ENCODE measurements at regions not wholly inside any gene's neighbourhood (a gene's known extent, or its start where the extent isn't known, plus 50 kb on each side); places are given as distances from the start of the nearest gene placed in this dataset.

- TF ChIP-seq ETS1 (IDR thresholded peaks at IDR 0.05) (no peak), ZNF114 (CRISPR knock-in tag; IDR thresholded peaks at IDR 0.05) (no peak), JUNB (IDR thresholded peaks at IDR 0.05; ENCODE audit: unreplicated experiment) (no peak)
These were observed 211.2 kb downstream of the ARL4A start (continued) for GRCh38 chr7:12898620-12899019.

- Mint-ChIP-seq H3K36me3 (ENCODE audit: low read depth) (no peaks in the 10 kb centered on the region), H3K27me3 (ENCODE audit: insufficient read depth, low read depth, poor library complexity) (no peaks in the 10 kb centered on the region), H3K9me3 (no peaks in the 10 kb centered on the region), H3K4me1 (0 out of 3 replicates have a peak, but pooled peaks cover 3% of the 10 kb centered on the region), H3K4me3 (no peak overlapping the region), H3K27ac (no peak overlapping the region)
- Histone ChIP-seq H3K27ac (ENCODE audit: low read depth) (no peak overlapping the region), H3K27me3 (ENCODE audit: insufficient read depth) (no peaks in the 10 kb centered on the region), H4K20me1 (replicated peaks; ENCODE audit: insufficient read depth) (no peaks in the 10 kb centered on the region), H3F3A (replicated peaks; ENCODE audit: low read depth) (no peaks in the 10 kb centered on the region), H3K4me3 (no peak overlapping the region), H3K4me1 (ENCODE audit: insufficient read depth) (no peaks in the 10 kb centered on the region), H3K36me3 (ENCODE audit: insufficient read depth) (no peaks in the 10 kb centered on the region), H3K9me2 (ENCODE audit: insufficient read depth) (no peaks in the 10 kb centered on the region; the same call in 1 of the 2 replicates), H2AFZ (no peak overlapping the region), H3K79me2 (replicated peaks; ENCODE audit: insufficient read depth) (no peaks in the 10 kb centered on the region), H3K4me2 (no peak overlapping the region)
- TF ChIP-seq, protein P1, sequence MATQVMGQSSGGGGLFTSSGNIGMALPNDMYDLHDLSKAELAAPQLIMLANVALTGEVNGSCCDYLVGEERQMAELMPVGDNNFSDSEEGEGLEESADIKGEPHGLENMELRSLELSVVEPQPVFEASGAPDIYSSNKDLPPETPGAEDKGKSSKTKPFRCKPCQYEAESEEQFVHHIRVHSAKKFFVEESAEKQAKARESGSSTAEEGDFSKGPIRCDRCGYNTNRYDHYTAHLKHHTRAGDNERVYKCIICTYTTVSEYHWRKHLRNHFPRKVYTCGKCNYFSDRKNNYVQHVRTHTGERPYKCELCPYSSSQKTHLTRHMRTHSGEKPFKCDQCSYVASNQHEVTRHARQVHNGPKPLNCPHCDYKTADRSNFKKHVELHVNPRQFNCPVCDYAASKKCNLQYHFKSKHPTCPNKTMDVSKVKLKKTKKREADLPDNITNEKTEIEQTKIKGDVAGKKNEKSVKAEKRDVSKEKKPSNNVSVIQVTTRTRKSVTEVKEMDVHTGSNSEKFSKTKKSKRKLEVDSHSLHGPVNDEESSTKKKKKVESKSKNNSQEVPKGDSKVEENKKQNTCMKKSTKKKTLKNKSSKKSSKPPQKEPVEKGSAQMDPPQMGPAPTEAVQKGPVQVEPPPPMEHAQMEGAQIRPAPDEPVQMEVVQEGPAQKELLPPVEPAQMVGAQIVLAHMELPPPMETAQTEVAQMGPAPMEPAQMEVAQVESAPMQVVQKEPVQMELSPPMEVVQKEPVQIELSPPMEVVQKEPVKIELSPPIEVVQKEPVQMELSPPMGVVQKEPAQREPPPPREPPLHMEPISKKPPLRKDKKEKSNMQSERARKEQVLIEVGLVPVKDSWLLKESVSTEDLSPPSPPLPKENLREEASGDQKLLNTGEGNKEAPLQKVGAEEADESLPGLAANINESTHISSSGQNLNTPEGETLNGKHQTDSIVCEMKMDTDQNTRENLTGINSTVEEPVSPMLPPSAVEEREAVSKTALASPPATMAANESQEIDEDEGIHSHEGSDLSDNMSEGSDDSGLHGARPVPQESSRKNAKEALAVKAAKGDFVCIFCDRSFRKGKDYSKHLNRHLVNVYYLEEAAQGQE (IDR thresholded peaks at IDR 0.05; ENCODE audit: unreplicated experiment) = no peak
- TF ChIP-seq ETS1 (IDR thresholded peaks at IDR 0.05) (no peak), NANOG (IDR thresholded peaks at IDR 0.05; ENCODE audit: borderline replicate concordance) (no peak), ZNF114 (CRISPR knock-in tag; IDR thresholded peaks at IDR 0.05) (no peak)
- DNase-seq (ENCODE audit: low spot score) (no peak), ATAC-seq (no peak)
These were observed 218.2 kb downstream of the ARL4A start for GRCh38 chr7:12905671-12906070.

DNA sequence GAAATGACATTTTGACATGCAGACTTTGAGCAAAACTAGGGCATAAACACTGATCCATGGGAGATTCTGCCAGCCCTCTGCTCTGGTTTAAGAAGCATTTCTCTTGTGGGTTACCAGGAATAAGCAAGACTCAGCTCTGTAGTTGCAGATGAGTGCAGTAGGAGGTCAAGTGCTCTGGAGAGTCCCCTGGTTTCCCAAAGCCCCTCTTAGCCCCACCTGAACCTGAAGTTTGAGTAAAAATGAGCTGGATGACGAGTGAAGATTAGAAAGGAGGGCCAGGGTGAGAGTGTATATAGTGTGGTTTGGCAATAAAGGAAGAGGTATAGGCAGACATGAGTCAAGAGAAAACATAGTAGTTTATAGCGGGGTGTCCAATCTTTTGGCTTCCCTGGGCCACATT is 220.3 kb downstream of the ARL4A start:
- Histone ChIP-seq H3K4me2 (no peak overlapping the region), H3K27me3 (ENCODE audit: insufficient read depth) (no peaks in the 10 kb centered on the region), H2AFZ (no peak overlapping the region), H3F3A (replicated peaks; ENCODE audit: low read depth) (no peaks in the 10 kb centered on the region), H4K20me1 (replicated peaks; ENCODE audit: insufficient read depth) (no peaks in the 10 kb centered on the region), H3K79me2 (replicated peaks; ENCODE audit: insufficient read depth) (no peaks in the 10 kb centered on the region), H3K9me2 (ENCODE audit: insufficient read depth) (no peaks in the 10 kb centered on the region; the same call in 1 of the 2 replicates), H3K4me3 (no peak overlapping the region), H3K36me3 (ENCODE audit: insufficient read depth) (no peaks in the 10 kb centered on the region), H3K4me1 (ENCODE audit: insufficient read depth) (no peaks in the 10 kb centered on the region), H3K27ac (ENCODE audit: low read depth) (no peak overlapping the region)
- no peaks in the 10 kb centered on the region for H3K9me3 Mint-ChIP-seq
- DNase-seq (ENCODE audit: low spot score) (no peak), ATAC-seq (no peak)
- H3K27me3 Mint-ChIP-seq (ENCODE audit: insufficient read depth, low read depth, poor library complexity) = no peaks in the 10 kb centered on the region
- 0 out of 3 replicates have a peak, but pooled peaks cover 3% of the 10 kb centered on the region for H3K4me1 Mint-ChIP-seq
- no peak overlapping the region for H3K4me3 Mint-ChIP-seq
- no peak overlapping the region for H3K27ac Mint-ChIP-seq
- no peaks in the 10 kb centered on the region for H3K36me3 Mint-ChIP-seq (ENCODE audit: low read depth)
- TF ChIP-seq, protein P1 (IDR thresholded peaks at IDR 0.05; ENCODE audit: unreplicated experiment) = no peak

All from GM23338 (cell line).